Liver (tissue), 3 donors: ENCODE measurements at regions not wholly inside any gene's neighbourhood (a gene's known extent, or its start where the extent isn't known, plus 50 kb on each side); places are given as distances from the start of the nearest gene placed in this dataset.

Source experiments
- RAD21 ChIP-seq, 2 donors: IDR thresholded peaks; 2 replicates each; pipeline ENCODE4 v1.6.1; 2016; ENCODE audit warnings: antibody characterized with exemption in 2 of 2, mild to moderate bottlenecking in 2 of 2
- TF ChIP-seq, protein P1 (sequence below): fragments of 150-350 bp; IDR thresholded peaks from 2 replicates; pipeline ENCODE4 v1.5.1; 2017; ENCODE audit warnings: improper control_type of control experiment, low read depth, low read length; ENCODE audit not compliant: missing input control
- TF ChIP-seq, protein P2 (sequence below): IDR thresholded peaks from 2 replicates; pipeline ENCODE4 v1.6.1; 2016; ENCODE audit warnings: antibody characterized with exemption, mild to moderate bottlenecking
- donor health status: healthy.
- donor health status: healthy.

DNA sequence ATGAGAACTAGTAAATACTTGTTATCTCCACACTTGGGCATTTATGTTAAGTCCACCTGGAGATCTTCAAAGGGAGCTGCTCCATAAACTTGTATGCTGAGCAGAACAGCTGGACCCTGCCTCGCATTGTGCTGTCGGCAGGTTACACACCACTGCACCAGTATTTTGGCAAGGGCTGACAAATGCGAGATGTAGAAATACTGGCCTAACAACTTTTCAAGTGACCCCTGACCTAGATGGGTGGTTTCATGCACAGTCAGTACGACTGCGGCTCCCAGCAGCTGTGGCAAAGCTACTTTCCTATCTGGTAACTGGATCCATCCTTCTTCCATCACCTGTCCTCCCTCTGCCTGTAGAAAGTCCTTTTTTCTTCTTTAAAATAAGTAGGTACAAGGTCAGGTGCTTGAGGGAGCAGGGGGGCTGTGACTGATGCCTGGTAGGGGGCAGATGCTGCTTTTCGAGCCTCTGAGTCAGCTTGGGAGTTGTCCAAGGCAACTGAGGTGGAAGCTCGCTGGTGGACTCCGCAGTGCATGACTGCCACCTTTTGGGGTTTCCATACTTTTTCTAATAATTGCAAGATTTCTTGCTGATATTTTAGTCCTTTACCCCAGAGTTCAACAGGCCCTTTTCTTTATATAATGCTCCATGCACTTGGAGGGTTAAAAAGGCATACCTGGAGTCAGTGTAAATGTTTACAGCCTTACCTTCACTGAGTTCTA lies 86.8 kb downstream of the SLC25A15 start:
- TF ChIP-seq, protein P1, sequence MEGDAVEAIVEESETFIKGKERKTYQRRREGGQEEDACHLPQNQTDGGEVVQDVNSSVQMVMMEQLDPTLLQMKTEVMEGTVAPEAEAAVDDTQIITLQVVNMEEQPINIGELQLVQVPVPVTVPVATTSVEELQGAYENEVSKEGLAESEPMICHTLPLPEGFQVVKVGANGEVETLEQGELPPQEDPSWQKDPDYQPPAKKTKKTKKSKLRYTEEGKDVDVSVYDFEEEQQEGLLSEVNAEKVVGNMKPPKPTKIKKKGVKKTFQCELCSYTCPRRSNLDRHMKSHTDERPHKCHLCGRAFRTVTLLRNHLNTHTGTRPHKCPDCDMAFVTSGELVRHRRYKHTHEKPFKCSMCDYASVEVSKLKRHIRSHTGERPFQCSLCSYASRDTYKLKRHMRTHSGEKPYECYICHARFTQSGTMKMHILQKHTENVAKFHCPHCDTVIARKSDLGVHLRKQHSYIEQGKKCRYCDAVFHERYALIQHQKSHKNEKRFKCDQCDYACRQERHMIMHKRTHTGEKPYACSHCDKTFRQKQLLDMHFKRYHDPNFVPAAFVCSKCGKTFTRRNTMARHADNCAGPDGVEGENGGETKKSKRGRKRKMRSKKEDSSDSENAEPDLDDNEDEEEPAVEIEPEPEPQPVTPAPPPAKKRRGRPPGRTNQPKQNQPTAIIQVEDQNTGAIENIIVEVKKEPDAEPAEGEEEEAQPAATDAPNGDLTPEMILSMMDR, result no peak
- no peak for TF ChIP-seq RAD21 (IDR thresholded peaks at IDR 0.05)
- TF ChIP-seq, protein P2, sequence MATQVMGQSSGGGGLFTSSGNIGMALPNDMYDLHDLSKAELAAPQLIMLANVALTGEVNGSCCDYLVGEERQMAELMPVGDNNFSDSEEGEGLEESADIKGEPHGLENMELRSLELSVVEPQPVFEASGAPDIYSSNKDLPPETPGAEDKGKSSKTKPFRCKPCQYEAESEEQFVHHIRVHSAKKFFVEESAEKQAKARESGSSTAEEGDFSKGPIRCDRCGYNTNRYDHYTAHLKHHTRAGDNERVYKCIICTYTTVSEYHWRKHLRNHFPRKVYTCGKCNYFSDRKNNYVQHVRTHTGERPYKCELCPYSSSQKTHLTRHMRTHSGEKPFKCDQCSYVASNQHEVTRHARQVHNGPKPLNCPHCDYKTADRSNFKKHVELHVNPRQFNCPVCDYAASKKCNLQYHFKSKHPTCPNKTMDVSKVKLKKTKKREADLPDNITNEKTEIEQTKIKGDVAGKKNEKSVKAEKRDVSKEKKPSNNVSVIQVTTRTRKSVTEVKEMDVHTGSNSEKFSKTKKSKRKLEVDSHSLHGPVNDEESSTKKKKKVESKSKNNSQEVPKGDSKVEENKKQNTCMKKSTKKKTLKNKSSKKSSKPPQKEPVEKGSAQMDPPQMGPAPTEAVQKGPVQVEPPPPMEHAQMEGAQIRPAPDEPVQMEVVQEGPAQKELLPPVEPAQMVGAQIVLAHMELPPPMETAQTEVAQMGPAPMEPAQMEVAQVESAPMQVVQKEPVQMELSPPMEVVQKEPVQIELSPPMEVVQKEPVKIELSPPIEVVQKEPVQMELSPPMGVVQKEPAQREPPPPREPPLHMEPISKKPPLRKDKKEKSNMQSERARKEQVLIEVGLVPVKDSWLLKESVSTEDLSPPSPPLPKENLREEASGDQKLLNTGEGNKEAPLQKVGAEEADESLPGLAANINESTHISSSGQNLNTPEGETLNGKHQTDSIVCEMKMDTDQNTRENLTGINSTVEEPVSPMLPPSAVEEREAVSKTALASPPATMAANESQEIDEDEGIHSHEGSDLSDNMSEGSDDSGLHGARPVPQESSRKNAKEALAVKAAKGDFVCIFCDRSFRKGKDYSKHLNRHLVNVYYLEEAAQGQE, result no peak
